HG02981 (cell line): ENCODE measurements at regions not wholly inside any gene's neighbourhood (a gene's known extent, or its start where the extent isn't known, plus 50 kb on each side); places are given as distances from the start of the nearest gene placed in this dataset.

Experiments
- ATAC-seq: cut with Tn5 transposase; IDR thresholded peaks from one replicate; pipeline ENCODE4 v1.9.1; 2021; ENCODE audit warnings: mild to moderate bottlenecking, moderate library complexity; ENCODE audit not compliant: unreplicated experiment

DNA sequence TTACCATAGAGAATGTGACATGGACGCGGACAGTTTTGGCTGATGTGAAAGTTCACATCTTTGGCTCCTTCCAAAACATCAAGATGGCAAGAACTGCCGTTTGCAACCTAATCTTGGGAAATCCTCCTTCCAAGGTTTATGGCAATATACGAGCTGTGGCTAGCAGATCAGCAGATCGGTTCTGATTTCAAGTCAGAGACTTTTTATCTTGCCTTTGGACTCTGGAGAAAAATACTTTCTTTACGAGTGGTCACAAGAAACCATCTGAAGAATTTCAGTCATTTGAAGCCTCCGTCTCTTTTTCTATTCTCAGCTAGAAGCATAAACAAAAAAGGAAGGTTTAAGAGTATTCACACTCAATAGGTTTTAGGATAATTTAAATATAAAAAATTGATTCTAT is 153.5 kb upstream of the MEIS2 start:
- ATAC-seq: no peak

DNA sequence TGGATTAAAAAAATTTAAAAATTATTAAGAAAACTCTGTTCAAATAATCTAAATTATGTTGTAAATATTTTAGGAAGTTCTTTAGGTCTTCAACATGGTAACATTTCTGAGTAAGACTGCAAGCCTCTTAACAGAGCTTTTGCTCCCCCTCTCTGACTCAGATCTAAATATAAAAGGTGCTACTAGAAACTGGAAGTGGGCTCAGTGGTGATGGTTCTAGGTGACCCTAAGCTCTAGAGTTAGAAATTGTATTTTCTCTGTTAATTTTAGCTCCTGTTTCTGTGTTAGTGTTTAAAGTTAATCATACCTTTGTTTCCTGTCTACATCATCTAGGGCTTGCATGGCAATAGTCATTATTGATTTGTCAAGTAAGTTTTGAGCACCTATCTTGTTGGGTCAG is 159.9 kb upstream of the MEIS2 start:
- no peak for ATAC-seq

DNA sequence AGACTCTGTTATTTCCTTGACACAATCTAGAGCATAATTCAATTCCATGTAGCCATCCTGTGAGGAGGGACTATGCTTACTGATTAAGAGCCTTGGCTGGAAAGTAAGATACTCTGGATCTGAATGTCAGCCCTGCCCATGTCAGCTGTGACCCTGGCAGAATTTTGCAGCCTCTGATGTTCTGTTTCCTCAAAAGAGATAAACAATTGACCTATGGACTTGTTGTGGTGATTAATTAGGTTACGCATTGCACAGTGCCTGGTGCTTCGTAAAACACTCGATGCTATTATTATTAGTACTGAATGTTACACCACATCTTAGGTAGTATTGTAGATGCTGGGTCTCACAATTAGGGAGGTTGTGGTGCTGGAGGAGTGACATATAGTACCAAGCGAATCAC is 161.3 kb upstream of the MEIS2 start:
- no peak for ATAC-seq

DNA sequence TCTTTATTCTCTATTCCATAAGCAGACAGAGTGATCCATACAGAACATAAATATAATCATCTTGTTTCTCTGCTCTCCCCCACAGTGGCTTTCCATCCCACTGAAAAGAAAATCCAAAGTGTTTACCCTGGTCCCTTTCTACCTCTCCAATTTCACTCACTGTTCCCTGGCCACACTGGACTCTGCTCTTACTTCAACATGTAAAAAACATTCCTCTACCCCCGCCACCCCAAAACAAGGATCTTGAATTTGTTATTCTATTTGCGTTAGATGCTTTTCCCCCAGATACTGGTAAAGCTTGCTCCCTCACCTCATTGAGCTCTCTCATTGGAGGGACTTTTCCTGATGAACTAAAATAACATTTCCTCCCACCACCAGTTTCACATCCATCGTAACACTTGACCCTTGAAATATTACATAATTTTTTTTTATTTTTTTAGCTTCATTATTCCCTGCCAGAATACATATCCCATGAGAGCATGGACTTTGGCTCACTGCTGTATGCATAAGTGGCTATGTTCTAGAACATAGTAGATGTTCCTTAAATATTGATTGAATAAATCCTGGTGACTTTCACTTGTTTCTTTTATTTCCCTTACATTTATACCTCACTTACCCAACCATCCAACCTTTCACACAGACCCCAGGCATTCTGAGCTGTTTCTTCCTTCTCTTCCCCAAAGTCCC is 162.7 kb upstream of the MEIS2 start:
- ATAC-seq: no peak

DNA sequence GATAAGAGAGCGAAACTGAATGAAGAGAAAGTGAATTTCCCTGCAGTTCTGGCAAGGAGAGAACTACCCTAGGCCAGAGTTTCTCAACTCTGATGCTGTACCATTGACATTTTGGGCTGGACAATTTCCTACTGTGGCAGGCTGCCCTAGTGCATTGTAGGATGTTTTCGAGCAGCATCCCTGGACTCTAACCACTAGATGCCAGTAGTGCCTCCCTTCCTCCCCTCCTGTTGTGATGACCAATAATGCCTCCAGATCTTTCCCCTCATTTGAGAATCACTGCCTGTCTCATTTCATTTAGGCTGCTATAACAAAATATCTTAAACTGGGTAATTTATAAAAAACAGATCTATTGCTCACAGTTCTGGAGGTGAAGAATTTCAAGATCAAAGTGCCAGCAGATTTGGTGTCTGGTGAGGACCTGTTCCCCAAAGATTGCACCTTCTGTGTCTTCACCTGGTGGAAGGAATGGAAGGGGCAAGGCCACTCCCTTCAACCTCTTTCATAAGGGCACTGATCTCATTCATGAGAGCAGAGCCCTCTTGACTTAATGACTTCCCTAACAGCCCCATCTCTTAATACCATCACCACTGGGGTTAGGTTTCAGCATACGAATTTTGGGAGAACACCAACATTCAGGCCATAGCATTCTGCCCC is 188.9 kb upstream of the MEIS2 start:
- no peak for ATAC-seq

DNA sequence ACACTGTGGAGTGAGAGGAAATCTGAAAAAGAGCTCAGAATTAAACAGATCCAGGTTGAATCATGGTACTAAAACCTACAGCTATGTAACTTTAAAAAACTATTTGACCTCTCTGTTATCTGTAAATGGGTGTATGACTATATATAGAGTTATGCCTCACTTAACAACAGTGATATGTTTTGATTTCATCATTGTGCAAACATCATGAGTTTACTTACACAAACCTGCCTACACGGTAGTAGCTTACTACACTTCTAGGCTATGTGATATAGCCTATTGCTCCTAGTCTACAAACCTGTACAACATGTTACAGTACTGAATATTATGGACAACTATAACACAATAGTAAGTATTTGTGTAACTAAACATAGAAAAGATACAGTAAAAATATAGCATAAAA is 191.6 kb upstream of the MEIS2 start:
- ATAC-seq: no peak

- no peak for ATAC-seq
These were observed 197.9 kb upstream of the MEIS2 start for GRCh38 chr15:37298271-37298670.

GRCh38 chr15:37339437-37339836 is 239.1 kb upstream of the MEIS2 start:
- no peak for ATAC-seq

GRCh38 chr15:37339856-37340255 is 239.5 kb upstream of the MEIS2 start:
- no peak for ATAC-seq

- ATAC-seq: no peak
These were observed 240.1 kb upstream of the MEIS2 start for GRCh38 chr15:37340438-37340837.

- ATAC-seq: no peak
These were observed 258.9 kb upstream of the MEIS2 start for GRCh38 chr15:37359101-37359892.

- no peak for ATAC-seq
These were observed 259.5 kb upstream of the MEIS2 start for GRCh38 chr15:37359893-37360290.

- no peak for ATAC-seq
These were observed 260.4 kb upstream of the MEIS2 start for GRCh38 chr15:37360724-37361123.

GRCh38 chr15:37361621-37362020 is 261.3 kb upstream of the MEIS2 start:
- ATAC-seq: no peak

DNA sequence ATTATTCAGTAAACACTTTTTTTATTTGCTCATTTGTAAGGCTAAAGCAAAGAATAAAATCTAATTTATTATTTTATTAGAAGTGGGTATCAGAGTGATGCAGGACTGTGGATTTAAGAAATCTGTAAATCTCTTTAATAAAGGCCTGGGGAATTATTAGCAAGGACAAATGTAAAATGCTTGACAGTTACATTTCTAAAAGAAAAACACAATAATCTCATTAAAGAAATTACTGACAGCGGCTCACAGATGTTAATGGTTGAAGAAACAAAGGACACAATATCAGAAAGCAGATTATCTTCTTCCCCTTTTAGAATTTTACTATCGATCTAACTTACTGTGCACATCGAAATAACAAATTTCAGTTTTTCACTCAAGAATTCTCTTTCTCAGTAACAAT is 262.1 kb upstream of the MEIS2 start:
- no peak for ATAC-seq

DNA sequence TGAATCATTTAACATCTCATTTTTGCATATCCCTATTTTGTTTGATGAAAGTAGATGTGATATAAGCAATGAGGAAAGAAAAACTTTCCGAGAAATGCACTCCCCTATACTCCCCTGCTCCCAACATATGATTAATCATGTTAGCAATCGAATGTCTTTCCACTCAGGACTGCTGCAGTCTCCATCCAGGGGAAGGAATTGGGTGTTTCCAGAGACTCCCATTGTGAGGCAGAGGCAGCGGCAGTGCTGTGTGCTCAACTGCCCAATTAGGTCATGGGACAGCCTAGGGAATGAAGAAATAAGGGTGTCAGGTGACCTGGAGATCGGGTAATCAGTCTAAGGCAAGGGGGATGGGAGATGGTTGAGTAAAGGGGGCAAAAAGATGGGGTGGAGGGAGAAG is 268.6 kb upstream of the MEIS2 start:
- no peak for ATAC-seq

- no peak for ATAC-seq
These were observed 270.6 kb upstream of the MEIS2 start for GRCh38 chr15:37370941-37371340.

- ATAC-seq: no peak
These were observed 271.7 kb upstream of the MEIS2 start for GRCh38 chr15:37372064-37372463.

DNA sequence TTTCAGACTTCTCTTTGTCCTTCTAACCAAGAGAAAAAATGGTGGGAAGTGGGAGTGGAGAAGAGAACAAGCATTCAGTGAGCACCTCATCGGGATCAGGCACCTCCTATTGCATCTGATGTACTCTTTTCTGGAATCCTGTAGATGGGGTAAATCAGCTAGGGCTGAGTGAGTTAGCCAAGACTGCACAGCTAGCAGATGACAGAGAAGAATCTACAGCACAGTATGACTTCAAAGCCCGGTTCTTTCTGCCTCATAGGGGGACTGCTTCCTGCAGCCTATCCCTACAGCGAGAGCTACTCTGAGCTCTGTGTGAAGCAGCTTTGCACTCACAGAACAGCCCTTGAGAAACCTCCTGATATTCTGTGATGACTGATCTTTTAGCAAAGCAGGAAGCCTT is 275.2 kb upstream of the MEIS2 start:
- ATAC-seq: no peak

- no peak for ATAC-seq
These were observed 277.1 kb upstream of the MEIS2 start for GRCh38 chr15:37377428-37377827.

GRCh38 chr15:37394402-37395099 is 294.2 kb upstream of the MEIS2 start:
- no peak for ATAC-seq

DNA sequence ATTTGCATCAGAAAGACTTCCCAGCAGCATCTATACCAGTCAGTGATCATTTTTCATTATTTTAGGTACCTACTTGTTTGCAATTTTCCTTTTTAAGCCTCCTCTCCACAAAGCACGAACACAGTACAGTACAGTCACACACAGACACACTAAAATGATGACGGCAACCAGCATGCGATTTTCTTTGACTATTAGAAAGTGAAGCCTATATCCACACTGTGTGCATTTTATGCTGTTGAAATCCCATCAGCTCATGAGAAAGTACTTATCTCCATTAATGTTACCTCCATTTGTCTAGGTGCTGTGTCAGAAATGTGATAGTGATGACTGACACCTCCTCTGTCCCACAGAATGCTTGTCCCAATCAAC is 294.7 kb upstream of the MEIS2 start:
- ATAC-seq: no peak
